Tibial artery (tissue), 4 donors: ENCODE measurements at regions not wholly inside any gene's neighbourhood (a gene's known extent, or its start where the extent isn't known, plus 50 kb on each side); places are given as distances from the start of the nearest gene placed in this dataset.

ENCODE experiments used
- DNase-seq, 2 donors: peaks; one replicate each; pipeline ENCODE4 v3.0.0-alpha.2; 2019
- H3K27ac ChIP-seq, 2 donors: fragments of 200-600 bp; sonication (generic) in 1 of 2; 1 replicate in 1 of 2; 2 replicates in 1 of 2; pipeline ENCODE4 v1.5.1; 2018 to 2019; ENCODE audit warnings: mild to moderate bottlenecking in 1 of 2
- H3K27me3 ChIP-seq, 2 donors: fragments of 200-600 bp; sonication (generic) in 1 of 2; one replicate each; pipeline versions ENCODE4 v1.5.1 to v1.6.0; 2016 to 2019
- H3K36me3 ChIP-seq, 3 donors: fragments of 200-600 bp; sonication (generic) in 2 of 3; one replicate each; pipeline ENCODE4 v1.5.1; 2016 to 2019; ENCODE audit warnings: mild to moderate bottlenecking in 2 of 3
- H3K4me1 ChIP-seq, 4 donors: fragments of 200-600 bp; sonication (generic) in 2 of 4; 1 replicate in 3 of 4; 2 replicates in 1 of 4; pipeline ENCODE4 v1.5.1; 2016 to 2019
- H3K4me3 ChIP-seq, 2 donors: fragments of 200-600 bp; sonication (generic) in 1 of 2; 1 replicate in 1 of 2; 2 replicates in 1 of 2; pipeline ENCODE4 v1.5.1; 2018 to 2019; ENCODE audit warnings: mild to moderate bottlenecking in 2 of 2
- H3K9me3 ChIP-seq, 3 donors: fragments of 200-600 bp; sonication (generic) in 1 of 3; one replicate each; pipeline ENCODE4 v1.5.1; 2016 to 2019
- CTCF ChIP-seq, 2 experiments: fragments of 200-600 bp in 1 of 2; fragments of 450-650 bp in 1 of 2; IDR thresholded peaks; one replicate each; pipeline ENCODE4 v1.5.1; 2017 to 2019; ENCODE audit warnings: antibody characterized with exemption in 2 of 2, mild to moderate bottlenecking in 1 of 2, moderate library complexity in 1 of 2
- intact Hi-C: fragments of 100-400 bp; cut with DNase I; formaldehyde crosslinking; loops from one replicate; pipeline ENCODE4 v1.15.0; 2023; ENCODE audit warnings: low total_unique reads

- no peaks in the 10 kb centered on the region for H3K9me3 ChIP-seq
- no peaks in the 10 kb centered on the region for H3K27me3 ChIP-seq
- TF ChIP-seq CTCF (IDR thresholded peaks at IDR 0.05) = no peak
- no peak for DNase-seq
- no peak overlapping the region for H3K27ac ChIP-seq
- H3K4me3 ChIP-seq = no peak overlapping the region
- no peaks in the 10 kb centered on the region for H3K4me1 ChIP-seq
- no peaks in the 10 kb centered on the region for H3K36me3 ChIP-seq
- intact Hi-C loops = no loop called here
Observed at GRCh38 chr5:29378104-29378503, 1815.4 kb upstream of the CDH6 start.

- Histone ChIP-seq H3K27ac (no peak overlapping the region), H3K4me1 (no peaks in the 10 kb centered on the region), H3K36me3 (no peaks in the 10 kb centered on the region), H3K4me3 (no peak overlapping the region), H3K9me3 (no peaks in the 10 kb centered on the region), H3K27me3 (no peaks in the 10 kb centered on the region)
- intact Hi-C loops = no loop called here
- no peak for TF ChIP-seq CTCF (IDR thresholded peaks at IDR 0.05)
- DNase-seq = no peak
Observed at GRCh38 chr5:29370248-29370647, 1823.2 kb upstream of the CDH6 start.

- no peaks in the 10 kb centered on the region for H3K9me3 ChIP-seq
- no peaks in the 10 kb centered on the region for H3K36me3 ChIP-seq
- no peak overlapping the region for H3K4me3 ChIP-seq
- no peaks in the 10 kb centered on the region for H3K27me3 ChIP-seq
- H3K27ac ChIP-seq = no peak overlapping the region
- no peak for DNase-seq
- no peak for TF ChIP-seq CTCF (IDR thresholded peaks at IDR 0.05)
- intact Hi-C loops = no loop called here
- no peaks in the 10 kb centered on the region for H3K4me1 ChIP-seq
Observed at GRCh38 chr5:29367176-29367833, 1826.2 kb upstream of the CDH6 start.

DNA sequence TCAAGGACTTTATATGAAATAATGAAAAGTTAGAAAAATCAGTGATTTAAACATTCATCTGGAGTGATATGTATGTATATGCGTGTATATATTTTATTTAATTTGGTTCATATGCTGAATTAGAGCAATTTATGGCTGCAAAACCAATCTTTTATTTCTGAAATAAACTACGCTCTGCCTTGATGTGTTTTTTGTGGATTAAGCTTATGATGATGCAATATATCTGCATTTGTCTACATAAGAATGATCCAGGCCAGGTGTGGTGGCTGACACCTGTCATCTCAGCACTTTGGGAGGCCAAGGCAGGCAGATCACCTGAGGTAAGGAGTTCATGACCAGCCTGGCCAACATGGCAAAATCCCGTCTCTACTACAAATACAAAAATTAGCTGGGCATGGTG, 1842.3 kb upstream of the CDH6 start:
- Histone ChIP-seq H3K27me3 (no peaks in the 10 kb centered on the region), H3K9me3 (peaks cover 0 to 3% (median 0%) of the 10 kb centered on the region in 3 donors), H3K36me3 (no peaks in the 10 kb centered on the region), H3K4me3 (no peak overlapping the region), H3K4me1 (no peaks in the 10 kb centered on the region), H3K27ac (no peak overlapping the region)
- no peak for TF ChIP-seq CTCF (IDR thresholded peaks at IDR 0.05)
- DNase-seq = no peak
- intact Hi-C loops = no loop called here

DNA sequence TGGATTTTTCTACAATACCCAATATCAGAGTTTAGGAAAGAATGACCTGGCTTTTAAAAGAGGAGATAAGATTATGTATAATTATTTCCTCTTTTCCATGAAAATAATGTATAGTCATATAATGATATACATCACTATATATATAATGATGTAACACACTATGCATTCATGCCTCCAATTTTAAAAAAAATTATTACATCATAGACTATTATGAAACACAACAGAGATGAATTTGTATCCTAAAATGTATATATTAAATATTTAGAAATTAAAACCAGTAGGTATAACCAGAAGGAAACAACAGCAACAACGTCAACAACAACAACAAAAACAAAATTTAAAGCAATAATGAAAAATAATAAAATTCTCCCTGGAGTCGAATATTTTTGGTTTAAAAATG, 1856.5 kb upstream of the CDH6 start:
- Histone ChIP-seq H3K27me3 (no peaks in the 10 kb centered on the region), H3K4me3 (no peak overlapping the region), H3K4me1 (no peaks in the 10 kb centered on the region), H3K27ac (no peak overlapping the region), H3K9me3 (no peaks in the 10 kb centered on the region), H3K36me3 (no peaks in the 10 kb centered on the region)
- intact Hi-C loops = no loop called here
- no peak for TF ChIP-seq CTCF (IDR thresholded peaks at IDR 0.05)
- no peak for DNase-seq

DNA sequence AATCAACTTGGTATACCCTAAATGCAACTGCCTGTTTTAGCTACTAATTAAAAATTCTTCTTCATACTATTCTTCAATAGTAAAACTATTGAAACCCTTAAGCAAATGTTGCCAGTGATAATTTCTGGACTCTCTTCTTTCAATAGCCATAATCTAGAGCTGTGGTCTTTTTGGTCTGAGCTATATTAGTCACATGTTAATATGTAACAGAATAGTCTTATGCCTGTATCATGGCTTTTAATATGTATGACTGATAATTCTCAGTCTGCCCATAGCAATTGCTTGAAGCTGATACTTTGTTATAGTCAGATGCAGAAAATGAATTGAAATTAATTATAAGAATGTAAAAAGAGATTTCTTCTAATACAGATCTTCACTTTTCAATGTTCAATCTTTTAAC, 1871.9 kb upstream of the CDH6 start:
- Histone ChIP-seq H3K9me3 (no peaks in the 10 kb centered on the region), H3K27me3 (no peaks in the 10 kb centered on the region), H3K36me3 (no peaks in the 10 kb centered on the region), H3K27ac (no peak overlapping the region), H3K4me1 (no peaks in the 10 kb centered on the region), H3K4me3 (no peak overlapping the region)
- TF ChIP-seq CTCF (IDR thresholded peaks at IDR 0.05) = no peak
- DNase-seq = no peak
- intact Hi-C loops = no loop called here
